Femur (tissue), 1 donor: ENCODE measurements at regions not wholly inside any gene's neighbourhood (a gene's known extent, or its start where the extent isn't known, plus 50 kb on each side); places are given as distances from the start of the nearest gene placed in this dataset.
"Not testable (repeated sequence)": the region's sequence is repeated elsewhere in the genome, so short reads cannot be mapped to it uniquely, and the experiment has no call there.

Experiments
- DNase-seq: peaks from one replicate; pipeline ENCODE4 v3.0.0-alpha.2; 2017

DNA sequence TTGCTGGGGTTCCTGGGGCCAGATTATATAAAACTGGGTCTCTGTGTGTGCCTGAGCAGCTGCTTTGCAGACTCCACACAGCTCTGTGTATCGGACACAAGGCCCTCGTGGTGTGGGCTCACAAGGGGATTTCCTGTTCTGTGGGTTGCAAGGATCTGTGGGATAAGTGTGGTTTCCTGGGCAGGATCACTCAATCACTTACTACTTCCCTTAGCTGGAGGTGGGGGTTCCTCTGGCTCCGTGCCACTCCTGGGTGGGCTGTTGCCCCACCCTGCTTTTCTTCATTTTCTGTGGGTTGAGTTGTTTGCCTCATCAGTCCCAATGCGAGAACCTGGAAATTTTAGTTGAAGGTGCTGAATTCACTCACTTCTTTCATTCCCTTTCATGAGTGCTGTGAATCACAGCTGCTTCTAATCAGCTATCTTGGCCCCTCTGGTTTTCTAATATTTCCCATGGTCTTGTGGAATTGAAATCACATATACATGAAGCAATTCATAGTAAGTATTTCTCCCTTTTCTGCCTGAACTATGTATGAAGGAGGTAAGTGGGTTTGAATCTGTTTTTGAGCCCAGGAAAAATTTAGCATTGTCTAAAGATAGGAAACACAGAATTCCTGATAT, 196.3 kb downstream of the DCDC2C start:
- no peak for DNase-seq

DNA sequence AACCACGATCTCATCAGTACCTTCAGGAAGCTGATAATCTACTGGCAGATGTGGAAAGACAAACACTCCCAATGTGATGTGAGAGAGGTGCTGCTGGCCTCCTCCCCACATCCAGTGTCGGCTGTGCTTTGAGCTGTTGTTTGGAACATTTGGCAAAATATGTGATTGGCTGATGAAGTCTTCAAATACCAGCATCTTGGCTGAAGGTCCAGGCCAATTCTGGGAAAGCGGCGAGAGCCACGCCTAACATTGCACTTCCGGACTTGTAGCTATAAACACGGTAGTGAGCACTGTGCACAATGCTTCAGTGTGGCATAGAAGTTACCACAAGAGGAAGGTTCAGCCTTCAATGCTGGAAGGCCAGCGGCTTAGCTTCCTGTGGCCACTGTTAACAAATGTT, 198.8 kb downstream of the DCDC2C start:
- DNase-seq = no peak

DNA sequence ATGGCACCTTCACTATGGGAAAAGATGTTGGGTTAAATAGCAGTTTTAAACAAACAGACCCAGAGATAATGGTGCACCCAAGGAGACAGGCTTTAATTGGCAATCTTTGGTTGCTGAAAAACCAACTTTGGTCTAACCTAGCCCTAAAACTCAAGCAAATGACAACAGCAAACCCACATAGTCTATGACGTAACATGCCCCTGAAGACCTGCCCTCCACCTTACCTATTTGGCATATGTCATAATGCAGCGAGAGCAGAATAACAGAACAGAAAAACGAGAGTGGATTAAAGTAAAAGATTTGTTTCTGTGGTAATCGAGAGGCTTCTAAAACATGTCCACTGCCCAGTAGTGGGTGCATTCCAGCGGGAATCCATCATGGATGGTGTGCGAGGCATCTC, 200.7 kb downstream of the DCDC2C start:
- DNase-seq = no peak

DNA sequence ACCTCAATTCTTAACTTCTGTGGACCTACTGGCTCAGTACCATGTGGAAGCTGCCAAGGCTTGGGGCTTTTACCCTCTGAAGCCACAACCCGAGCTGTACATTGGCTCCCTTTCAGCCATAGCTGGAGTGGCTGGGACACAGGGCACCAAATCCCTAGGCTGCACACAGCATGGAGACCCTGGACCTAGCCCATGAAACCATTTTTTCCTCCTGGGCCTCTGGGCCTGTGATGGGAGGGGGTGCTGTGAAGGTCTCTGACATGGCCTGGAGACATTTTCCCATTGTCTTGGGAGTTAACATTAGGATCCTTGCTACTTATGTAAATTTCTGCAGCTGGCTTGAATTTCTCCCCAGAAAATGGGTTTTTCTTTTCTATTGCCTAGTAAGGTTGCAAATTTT, 205.1 kb downstream of the DCDC2C start:
- not testable (repeated sequence) for DNase-seq

DNA sequence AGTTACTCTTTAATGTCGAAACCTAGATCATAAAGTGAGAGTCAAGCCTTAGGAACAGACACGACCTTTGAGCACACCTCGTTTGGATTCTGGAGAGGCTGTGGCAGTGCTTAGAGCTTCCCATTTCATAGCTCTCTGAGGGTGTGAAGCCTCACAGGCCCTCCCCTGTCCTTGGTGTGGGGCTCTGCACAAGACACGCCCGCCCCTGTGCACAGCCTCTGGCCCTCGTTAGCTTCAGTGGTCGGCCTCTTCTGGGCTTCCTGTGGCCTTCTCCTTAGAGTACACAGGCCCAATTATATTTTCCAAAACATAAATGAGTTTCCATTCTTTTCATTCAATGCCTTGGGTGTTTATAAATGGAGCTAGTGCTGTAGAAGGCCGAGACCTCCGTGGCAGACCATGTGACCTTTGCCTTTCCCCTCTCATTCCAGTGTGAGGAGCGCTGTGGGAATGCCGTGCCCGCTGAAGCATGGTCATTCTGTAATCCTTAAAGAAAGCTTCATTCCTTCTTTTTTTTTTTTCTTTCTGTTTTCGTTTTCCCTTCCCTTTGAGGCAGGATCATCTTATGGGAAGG, 208.6 kb downstream of the DCDC2C start:
- no peak for DNase-seq

DNA sequence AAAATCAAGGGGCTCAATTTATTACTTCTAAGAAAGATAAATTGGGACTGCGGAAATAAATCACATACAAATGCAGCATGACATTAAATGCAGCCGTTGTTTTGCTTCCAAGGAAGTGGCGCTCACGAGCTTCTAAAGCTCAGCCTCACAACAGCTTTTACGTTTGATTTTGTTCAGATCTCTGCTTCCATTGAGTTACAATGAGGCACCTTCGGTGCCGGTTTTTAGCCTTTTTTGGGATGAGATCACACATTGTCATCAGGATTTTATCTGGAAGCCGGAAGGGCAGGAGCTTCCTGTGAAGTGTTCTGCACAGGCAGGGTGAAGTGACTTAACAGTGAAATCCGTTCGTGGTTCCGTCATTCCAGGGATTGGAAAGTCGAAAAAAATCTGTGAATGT, 209.8 kb downstream of the DCDC2C start:
- no peak for DNase-seq

DNA sequence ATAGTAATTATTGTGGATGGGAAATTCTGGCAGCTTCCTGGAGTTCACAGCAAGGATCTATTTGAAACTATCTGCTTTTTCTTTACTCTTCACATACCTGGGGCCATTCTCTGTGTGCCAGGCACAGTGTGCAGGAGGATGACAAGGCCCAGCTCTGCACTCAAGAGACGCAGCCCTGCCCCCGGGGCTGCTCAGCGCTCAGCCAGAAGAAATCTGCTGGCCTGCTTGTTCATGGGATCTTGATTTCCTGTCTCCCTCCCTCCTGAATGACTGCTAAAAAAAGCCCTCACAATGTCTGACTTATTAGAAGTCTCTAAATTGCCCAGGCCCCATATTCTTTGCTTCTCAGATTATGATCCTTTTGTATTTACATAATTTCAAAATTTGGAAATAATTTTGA, 210.9 kb downstream of the DCDC2C start:
- no peak for DNase-seq

DNA sequence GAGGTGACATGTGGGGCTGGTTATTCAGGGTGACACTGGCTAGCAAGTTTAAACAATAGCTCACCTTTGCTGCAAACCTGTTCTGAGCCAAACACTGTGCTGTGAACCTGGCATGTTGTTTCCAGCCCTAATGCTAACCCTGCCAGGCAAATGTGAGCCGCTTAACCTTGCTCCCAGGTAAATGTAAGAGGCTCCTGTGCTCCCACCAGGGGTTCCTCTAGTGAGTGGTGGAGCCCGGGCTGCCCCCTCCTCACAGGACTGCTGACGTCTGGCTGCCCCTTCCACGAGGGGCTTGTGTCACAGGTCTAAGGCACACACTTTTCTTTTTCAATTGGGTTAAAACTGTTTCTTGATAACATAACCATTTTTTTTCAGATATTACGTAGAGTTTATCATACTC, 223.7 kb downstream of the DCDC2C start:
- no peak for DNase-seq

DNA sequence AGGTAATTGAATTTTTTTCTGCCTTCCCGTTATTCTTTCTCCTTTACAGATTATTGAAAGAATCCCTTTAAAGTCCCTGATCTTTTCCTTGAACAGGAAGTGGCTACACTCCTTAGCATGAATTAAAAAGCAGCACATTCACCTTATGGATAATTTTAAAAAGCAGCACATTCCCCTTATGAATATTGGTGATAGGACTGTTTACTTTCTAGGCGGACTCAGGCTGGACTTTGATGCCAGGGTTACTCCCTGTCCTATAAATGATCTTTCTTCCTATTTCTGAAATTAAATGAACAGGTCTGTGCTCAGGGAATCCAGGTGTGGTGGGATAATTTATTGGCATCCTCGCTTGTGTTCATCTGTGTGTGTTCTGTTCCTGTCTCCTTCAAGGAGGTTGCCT, 226.0 kb downstream of the DCDC2C start:
- DNase-seq = no peak

DNA sequence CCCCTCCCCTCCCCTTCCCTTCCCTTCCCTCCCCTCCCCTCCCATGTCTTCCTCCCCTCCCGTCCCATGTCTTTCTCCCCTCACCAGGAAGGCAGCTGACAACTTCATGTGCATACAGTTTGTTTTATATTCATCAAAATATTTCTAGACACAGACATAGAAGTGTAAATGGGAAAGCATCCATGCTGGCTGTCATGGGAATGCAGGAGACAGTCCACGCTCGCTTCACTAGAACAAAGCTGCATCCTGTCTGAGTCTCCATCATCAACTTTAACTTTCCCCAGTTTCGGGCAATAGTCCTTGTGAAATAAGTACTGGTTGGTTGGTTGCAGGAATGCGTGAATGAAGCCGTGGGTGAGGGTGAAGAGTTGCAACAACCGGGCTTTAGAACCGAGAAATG, 226.9 kb downstream of the DCDC2C start:
- DNase-seq = no peak

DNA sequence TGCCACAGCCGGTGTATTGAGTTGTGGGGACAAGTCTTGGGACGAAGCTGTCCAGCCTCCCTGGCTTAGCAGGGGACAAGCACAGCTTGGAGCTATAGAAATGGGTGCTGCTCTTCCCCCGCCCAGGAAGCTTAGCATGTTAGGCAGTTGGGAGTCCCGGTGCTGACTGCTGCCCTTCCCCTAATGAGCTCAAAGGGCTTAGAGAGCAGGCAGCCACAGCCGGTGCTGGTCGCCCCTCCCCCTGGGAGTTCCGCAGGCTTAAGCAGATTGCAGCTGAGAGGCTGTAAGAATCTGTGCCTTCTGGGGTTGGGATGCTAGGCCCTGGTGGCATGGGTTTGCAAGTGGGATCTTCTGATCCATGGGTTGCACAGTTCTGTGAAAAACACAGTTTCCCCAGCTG, 237.3 kb downstream of the DCDC2C start:
- DNase-seq = no peak

DNA sequence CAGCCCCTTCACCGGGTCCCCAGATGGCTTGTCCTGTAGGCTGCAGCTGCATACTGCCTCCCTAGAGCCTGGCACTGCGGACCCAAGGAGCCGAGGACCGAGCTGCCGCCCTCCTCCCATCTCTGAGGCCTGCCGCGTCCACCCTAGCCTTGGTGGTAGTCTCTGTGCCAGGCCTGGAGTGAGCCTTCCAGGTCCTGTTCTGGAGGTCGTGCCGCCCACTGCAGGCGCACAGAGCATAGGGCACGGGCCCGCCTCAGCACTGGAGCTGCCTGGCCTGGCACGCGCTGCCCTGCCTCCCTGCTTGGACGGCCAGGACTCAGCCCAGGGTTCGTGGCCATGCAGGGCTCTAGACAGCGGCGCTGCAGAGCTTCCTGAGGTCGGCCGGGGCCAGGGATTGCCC, 239.5 kb downstream of the DCDC2C start:
- no peak for DNase-seq

DNA sequence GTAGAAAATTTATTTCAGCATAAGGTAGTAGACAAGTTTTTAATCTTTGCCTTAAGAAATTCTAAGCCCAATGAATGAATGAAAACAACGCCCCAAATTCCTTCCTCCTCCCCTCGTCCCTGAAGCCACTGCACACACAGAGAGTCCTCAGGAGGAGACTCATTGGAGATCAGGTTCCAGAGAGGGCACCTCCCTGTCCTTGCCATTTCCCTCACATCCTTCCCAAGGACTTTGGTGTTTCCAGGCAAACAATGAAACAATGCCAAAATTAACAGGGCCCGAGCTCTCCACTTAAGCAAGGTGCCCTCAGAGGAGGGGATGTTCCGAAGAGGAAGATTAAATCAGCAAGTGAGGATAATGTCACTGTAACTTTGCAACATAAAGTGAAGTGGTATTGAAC, 240.7 kb downstream of the DCDC2C start:
- DNase-seq = no peak

DNA sequence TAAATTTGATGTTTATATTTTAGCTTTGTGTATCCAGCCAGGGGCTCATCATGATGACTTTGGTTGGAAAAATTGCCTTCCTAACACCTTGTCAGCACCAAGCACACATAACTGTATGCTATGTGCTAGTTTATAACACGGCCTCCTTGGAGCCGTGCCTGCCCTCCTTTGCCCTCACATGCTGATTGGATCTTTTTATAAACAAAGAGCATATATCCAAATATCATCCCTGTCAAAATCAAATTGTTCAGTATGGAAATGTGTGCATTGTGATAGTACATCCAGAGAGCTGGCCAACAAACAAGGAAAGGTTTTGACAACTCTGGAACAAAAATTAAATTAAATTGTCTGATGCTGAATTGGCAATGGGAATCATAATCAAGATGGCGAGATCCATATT, 241.5 kb downstream of the DCDC2C start:
- no peak for DNase-seq

DNA sequence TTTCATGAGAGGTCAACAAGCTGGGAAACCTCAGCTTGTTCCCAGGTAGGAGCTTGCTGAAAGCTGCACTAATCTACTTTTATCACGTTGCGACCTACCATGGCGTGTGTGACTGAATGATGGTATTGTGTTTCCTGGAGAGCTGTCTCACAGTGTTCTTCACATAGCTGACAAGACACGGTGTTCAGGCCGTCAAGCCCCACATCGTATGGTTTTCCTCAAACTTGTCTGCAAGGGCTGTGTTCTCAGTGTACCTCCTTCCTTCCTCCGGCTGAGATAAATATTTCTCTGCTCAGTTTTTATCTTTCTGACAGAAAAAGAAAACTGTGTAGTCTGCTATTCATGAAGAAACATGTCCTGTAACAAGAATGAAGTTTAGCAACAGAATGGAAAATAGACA, 244.8 kb downstream of the DCDC2C start:
- DNase-seq = no peak

DNA sequence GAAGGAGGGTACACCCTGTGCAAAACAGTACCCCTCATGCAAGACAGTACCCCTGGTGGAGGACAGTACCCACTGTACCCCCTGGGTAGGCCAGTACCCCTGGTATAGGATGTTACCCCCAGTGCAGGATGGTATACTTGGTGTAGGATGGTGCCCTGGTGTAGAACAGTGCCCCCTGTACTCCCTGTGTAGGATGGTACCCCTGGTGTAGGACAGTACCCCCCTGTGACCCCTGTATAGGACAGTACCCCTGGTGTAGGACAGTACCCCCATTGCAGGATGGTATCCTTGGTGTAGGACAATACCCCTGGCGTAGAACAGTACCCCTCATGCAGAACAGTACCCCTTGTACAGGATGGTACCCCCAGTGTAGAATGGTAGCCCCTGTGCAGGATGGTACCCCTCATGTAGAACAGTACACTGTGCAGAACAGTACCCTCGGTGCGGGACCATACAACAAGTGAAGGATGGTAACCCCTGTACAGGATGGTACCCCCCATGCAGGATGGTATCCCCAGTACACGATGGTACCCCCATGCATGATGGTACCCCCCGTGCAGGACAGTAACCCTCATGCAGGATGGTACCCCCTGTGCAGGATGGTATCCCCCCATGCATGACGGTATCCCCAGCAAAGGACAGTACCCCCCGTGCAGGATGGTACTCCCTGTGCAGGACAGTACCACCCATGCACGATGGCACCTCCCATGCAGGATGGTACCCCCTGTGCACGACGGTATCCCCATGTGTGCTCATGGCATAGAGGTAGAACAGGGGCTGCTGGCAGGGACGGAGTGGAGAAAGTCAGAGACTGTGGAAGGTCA, 248.0 kb downstream of the DCDC2C start:
- no peak for DNase-seq

DNA sequence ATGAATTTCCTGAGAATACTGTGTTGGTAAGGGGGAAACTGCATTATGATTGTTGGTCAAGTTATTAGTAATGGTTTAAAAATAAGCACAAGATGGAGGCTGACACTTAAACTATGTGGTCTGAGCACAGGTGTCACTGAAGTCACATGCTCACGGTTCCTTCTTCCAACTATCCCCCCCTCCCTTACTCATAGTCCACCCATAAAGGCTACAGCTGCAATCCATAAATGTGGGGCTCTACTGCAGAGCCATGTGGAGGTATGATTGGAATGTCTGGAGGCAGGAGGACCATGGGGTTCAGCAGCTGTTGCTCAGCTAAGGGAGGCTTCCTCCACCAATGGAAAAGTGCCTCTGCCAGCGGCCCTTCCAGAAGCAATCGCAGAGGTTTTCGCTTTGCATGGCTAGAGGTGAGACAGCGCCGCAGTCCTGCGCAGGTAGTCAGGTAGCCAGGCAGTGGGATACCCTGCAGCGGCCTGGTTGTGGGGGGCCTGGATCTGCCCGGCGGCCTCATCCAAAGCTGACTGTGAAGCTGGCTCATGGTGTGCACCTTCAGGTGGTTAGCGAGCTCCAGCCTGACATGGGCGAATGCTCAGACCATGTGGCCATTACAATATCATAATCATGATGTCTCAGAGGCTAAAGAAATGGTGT, 249.6 kb downstream of the DCDC2C start:
- DNase-seq = peak; percentile 31

DNA sequence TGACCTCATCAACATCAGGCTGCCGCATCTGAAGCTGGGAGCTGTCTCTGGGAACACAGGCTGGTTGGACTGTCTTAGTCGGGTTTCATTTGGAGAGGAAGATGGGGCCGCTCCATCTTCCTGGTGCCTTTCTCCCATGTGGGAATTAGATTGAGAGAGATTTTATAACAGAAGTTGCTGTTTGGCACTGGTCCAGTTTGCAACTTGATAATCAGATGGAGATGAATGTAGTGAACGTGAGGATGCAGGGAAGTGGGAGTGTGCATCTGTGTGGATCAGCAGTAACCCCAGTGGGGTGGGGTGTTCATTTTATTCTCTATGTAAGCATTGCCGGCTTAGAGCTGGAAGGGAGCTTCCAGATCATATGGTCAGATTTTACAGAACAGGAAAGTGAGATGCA, 250.9 kb downstream of the DCDC2C start:
- no peak for DNase-seq

DNA sequence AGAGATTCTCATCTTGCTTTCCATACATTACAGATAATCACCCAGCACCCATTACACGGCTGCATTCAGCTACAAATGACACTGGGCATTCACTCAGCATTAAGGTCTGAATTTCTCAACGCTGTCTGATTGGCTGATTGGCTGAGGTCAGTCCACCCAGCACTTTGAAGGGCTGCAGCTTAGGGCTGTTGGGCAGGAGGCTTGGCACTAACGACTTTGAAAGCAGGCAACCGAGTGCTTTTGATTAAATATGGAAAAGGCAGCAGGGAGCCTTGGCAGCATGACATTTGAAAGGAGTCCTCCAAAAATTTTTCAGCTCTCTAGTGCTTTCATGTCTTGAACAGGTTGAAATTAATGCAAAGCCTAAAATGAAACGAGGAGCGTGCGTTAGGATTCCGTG, 253.0 kb downstream of the DCDC2C start:
- DNase-seq = no peak

DNA sequence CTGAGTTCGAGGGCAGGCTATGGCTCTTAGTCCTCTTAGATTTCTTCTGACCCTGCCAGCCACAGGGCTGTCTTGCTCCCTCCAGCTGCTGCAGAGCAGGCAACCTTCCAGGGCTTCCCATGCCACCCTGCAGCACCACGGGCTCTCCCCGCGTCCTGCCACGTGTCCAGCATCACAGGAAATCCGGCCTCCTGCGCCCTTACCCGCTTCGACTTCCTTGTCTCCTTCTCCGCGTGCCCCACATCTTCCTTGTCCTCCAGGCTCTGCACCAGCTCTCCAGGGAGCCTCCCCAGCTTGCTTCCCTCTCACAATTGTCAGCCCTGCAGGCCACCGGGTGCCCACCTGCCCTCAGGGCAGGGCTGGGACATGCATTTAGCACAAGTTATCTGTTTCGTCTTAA, 253.5 kb downstream of the DCDC2C start:
- DNase-seq = no peak

DNA sequence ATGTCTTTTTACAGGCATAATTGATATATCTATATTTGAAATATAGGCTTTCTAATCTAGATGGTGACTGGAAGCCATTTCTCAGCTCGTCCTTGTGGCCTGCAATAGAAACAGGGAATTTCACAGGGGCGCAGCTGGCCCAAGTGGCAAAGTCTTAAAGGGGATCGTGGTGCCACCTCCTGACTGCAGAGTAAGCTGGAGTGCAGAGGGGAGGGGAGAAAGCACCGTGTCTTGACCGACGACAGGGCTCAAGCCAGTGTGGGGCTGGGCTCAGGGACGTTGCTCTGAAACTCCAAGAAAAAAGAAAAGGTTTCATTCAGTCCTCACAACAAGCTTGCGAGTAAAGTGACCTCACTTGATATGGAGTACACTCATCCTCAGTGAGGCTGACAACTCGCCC, 255.1 kb downstream of the DCDC2C start:
- no peak for DNase-seq

DNA sequence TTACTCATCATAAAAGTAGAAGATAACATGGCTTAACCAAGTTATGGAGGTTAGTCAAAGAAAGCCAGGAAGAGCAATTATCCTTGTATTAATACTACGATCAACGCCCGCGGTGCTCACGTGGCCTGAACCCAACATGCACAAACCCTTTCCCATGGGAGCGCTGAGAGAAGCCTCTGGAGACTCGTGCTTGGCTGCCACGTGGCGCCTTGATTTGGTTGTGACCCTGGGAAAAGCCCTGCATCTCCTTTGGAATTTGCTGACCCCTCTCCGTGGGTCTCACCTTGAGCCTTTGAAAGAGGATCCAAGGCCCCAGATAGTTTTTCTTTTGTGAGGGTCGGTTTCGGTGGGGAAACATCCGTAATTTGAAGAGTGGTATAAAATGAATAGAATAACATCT, 255.6 kb downstream of the DCDC2C start:
- no peak for DNase-seq

DNA sequence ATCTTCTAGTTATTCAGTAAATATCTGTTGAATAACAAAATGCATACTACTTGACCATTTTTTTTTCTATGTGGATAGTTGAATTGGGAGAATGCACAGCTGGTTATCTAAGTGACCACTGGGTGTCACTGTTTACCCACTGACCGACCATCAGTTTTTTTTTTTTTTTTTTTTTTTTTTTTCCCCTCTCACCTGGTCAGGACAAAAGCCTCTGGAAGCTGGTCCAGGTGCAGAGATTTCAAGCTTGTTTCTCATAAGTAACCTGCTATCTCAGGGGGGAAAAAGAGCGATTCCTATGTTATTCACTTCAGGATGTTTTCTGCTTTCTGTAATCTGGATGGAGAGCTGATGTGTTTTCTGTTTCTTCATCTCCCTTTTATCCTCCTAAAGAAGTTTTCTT, 256.0 kb downstream of the DCDC2C start:
- no peak for DNase-seq

DNA sequence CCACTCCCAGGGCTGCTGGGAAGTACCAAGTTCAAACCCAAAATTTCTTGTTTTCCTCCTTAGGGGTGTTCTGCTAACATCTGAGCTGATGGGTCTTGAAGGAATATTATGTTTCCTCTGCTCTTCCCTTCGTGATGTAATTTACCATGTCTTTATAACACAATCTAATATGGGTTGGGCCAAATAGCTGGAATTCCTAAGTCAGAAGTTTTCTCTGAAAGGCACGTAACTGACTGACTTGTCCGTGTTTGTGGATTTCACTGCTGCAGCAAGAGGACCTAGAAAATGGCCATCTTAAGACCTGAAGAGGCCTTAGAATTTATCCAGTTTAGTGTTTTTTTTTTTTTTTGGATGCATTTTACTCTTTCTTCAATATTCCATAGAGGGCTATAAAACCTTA, 256.7 kb downstream of the DCDC2C start:
- no peak for DNase-seq
